Neural progenitor cell (in vitro differentiated cells): ENCODE measurements at regions not wholly inside any gene's neighbourhood (a gene's known extent, or its start where the extent isn't known, plus 50 kb on each side); places are given as distances from the start of the nearest gene placed in this dataset.

Source experiments
- EZH2 ChIP-seq: fragments of 200-600 bp; sonication (generic); IDR thresholded peaks from 2 replicates; pipeline ENCODE4 v1.6.1; 2017; ENCODE audit warnings: antibody characterized with exemption, mild to moderate bottlenecking, moderate library complexity
- TF ChIP-seq, protein P1 (sequence below): fragments of 200-600 bp; sonication (generic); IDR thresholded peaks from 2 replicates; pipeline ENCODE4 v1.5.1; 2017; ENCODE audit warnings: antibody characterized with exemption, mild to moderate bottlenecking

DNA sequence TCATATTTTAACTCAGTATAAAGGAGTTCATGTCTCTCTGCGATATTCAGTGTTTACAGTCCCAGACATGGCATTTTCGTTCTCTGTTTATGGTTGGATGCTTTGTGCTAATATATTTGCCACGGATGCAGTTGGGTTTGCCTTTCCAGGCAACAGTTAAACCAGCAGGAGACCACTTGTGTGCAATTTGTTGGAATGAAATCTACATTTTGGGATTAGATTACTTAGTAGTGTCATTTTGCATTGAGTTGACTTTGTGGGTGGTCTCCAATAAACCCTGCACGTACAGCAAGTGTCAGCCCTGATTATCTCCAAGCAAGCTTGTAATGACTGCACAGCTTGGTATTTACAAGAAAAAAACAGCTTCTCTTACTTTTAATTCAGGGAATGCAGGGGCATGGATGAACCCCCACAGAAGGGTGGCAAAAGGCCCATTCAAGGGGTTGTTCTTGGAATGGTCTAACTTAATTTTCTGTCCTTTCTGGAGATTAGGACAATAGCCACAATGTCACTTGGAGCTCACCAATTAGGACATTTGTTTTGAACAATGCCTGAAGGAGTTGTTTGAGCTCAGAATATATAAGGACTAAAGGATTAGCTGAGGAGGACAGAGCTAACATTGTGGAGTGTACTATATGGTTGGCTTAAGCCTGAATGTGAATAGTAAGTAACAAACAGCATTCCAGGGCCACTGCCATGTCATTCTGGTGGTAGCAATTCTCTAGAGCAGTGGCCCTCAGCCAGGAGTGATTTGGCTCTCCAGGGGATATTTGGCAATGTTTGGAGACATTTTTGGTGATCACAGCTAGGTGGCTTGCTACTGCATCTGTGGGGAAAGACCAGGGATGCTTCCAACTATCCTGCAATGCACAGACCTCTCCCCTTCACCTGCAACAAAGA lies 121.5 kb downstream of the SLC4A3 start:
- TF ChIP-seq, protein P1, sequence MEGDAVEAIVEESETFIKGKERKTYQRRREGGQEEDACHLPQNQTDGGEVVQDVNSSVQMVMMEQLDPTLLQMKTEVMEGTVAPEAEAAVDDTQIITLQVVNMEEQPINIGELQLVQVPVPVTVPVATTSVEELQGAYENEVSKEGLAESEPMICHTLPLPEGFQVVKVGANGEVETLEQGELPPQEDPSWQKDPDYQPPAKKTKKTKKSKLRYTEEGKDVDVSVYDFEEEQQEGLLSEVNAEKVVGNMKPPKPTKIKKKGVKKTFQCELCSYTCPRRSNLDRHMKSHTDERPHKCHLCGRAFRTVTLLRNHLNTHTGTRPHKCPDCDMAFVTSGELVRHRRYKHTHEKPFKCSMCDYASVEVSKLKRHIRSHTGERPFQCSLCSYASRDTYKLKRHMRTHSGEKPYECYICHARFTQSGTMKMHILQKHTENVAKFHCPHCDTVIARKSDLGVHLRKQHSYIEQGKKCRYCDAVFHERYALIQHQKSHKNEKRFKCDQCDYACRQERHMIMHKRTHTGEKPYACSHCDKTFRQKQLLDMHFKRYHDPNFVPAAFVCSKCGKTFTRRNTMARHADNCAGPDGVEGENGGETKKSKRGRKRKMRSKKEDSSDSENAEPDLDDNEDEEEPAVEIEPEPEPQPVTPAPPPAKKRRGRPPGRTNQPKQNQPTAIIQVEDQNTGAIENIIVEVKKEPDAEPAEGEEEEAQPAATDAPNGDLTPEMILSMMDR, result no peak
- no peak for TF ChIP-seq EZH2
